Endodermal cell (in vitro differentiated cells): ENCODE measurements at regions not wholly inside any gene's neighbourhood (a gene's known extent, or its start where the extent isn't known, plus 50 kb on each side); places are given as distances from the start of the nearest gene placed in this dataset.

Experiments used
- DNase-seq: peaks from one replicate; pipeline ENCODE4 v3.0.0-alpha.2; 2017
- H3K27ac ChIP-seq: 2 replicates; pipeline ENCODE4 v1.5.1; 2013; ENCODE audit warnings: mild to moderate bottlenecking, low read depth, low read length, moderate library complexity
- H3K27me3 ChIP-seq: 2 replicates; pipeline ENCODE4 v1.6.1; 2013; ENCODE audit warnings: mild to moderate bottlenecking, low read length, moderate library complexity; ENCODE audit not compliant: insufficient read depth, control insufficient read depth, poor library complexity, severe bottlenecking
- H3K36me3 ChIP-seq: 2 replicates; pipeline ENCODE4 v1.7.0; 2013; ENCODE audit warnings: mild to moderate bottlenecking, low read length, moderate library complexity; ENCODE audit not compliant: control insufficient read depth, insufficient read depth
- H3K4me1 ChIP-seq: one replicate; pipeline ENCODE4 v1.7.0; 2013; ENCODE audit warnings: low read length; ENCODE audit not compliant: control insufficient read depth, insufficient read depth
- H3K4me3 ChIP-seq: 2 replicates; pipeline ENCODE4 v1.5.1; 2013; ENCODE audit warnings: mild to moderate bottlenecking, low read length, moderate library complexity
- H3K9ac ChIP-seq: 2 replicates; pipeline ENCODE4 v1.6.1; 2013; ENCODE audit warnings: mild to moderate bottlenecking, low read length, moderate library complexity; ENCODE audit not compliant: poor library complexity, severe bottlenecking; ENCODE audit errors: extremely low read depth
- H3K9me3 ChIP-seq: 2 replicates; pipeline ENCODE4 v1.6.1; 2013; ENCODE audit warnings: mild to moderate bottlenecking, low read length, moderate library complexity; ENCODE audit not compliant: control insufficient read depth
- H3K27ac Mint-ChIP-seq: 2 replicates; pipeline ENCODE4 v1.8.0; 2020; ENCODE audit warnings: mixed read lengths
- H3K27me3 Mint-ChIP-seq: 2 replicates; pipeline ENCODE4 v1.8.0; 2021; ENCODE audit warnings: mild to moderate bottlenecking, mixed read lengths; ENCODE audit not compliant: insufficient read depth
- H3K36me3 Mint-ChIP-seq: 2 replicates; pipeline ENCODE4 v1.8.0; 2020; ENCODE audit warnings: low read depth, mixed read lengths
- H3K4me1 Mint-ChIP-seq: 2 replicates; pipeline ENCODE4 v1.8.0; 2020; ENCODE audit warnings: mixed read lengths
- H3K4me3 Mint-ChIP-seq: 2 replicates; pipeline ENCODE4 v1.8.0; 2020; ENCODE audit warnings: mild to moderate bottlenecking, moderate library complexity, mixed read lengths
- H3K9me3 Mint-ChIP-seq: 2 replicates; pipeline ENCODE4 v1.8.0; 2020; ENCODE audit warnings: mild to moderate bottlenecking, mixed read lengths
- WGBS, 2 experiments: methylation state at CpG; one replicate each; pipeline versions ENCODE4 v1.1.5 to v1.1.7; 2013; ENCODE audit warnings: missing lambda C conversion rate in 2 of 2, mixed read lengths in 1 of 2; ENCODE audit not compliant: insufficient coverage in 1 of 2, insufficient read length in 1 of 2; 5-methylcytosine and 5-hydroxymethylcytosine counted together
- TF ChIP-seq, protein P1 (sequence below): fragments of 200-600 bp; sonication (generic); conservative IDR thresholded peaks from 2 replicates; pipeline ENCODE4 v1.5.0; 2021; ENCODE audit warnings: antibody characterized with exemption, mild to moderate bottlenecking

DNA sequence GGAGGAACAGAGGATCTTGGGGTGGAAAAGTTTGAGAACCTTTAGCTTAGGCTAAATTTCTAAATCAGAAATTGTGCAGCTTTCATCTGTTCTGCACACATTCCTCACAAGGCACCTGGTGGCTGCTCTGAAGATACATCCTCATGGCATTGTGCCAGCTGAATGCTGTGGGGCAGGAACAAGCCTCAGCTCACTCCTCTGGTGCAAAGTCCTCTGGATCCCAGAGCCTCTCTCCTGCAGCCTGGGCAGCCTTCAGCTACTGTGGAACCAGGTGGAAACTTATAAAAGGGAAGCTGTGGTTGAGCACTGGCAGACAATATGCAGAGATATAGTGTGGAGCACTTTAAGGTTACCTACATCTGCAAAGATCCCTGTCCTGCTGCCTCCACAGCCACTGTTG lies 72.3 kb downstream of the KCTD12 start:
- Histone ChIP-seq H3K9me3 (no peaks in the 10 kb centered on the region), H3K27me3 (peaks cover 11% of the 10 kb centered on the region), H3K27ac (no peak overlapping the region), H3K9ac (no peak overlapping the region), H3K4me3 (no peak overlapping the region), H3K4me1 (no peaks in the 10 kb centered on the region), H3K36me3 (no peaks in the 10 kb centered on the region)
- TF ChIP-seq, protein P1, sequence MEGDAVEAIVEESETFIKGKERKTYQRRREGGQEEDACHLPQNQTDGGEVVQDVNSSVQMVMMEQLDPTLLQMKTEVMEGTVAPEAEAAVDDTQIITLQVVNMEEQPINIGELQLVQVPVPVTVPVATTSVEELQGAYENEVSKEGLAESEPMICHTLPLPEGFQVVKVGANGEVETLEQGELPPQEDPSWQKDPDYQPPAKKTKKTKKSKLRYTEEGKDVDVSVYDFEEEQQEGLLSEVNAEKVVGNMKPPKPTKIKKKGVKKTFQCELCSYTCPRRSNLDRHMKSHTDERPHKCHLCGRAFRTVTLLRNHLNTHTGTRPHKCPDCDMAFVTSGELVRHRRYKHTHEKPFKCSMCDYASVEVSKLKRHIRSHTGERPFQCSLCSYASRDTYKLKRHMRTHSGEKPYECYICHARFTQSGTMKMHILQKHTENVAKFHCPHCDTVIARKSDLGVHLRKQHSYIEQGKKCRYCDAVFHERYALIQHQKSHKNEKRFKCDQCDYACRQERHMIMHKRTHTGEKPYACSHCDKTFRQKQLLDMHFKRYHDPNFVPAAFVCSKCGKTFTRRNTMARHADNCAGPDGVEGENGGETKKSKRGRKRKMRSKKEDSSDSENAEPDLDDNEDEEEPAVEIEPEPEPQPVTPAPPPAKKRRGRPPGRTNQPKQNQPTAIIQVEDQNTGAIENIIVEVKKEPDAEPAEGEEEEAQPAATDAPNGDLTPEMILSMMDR: no peak
- DNase-seq: no peak
- no peak overlapping the region for H3K4me3 Mint-ChIP-seq
- H3K27ac Mint-ChIP-seq: no peak overlapping the region
- H3K27me3 Mint-ChIP-seq: peaks cover 16% of the 10 kb centered on the region
- no peaks in the 10 kb centered on the region for H3K4me1 Mint-ChIP-seq
- no peaks in the 10 kb centered on the region for H3K9me3 Mint-ChIP-seq
- H3K36me3 Mint-ChIP-seq: no peaks in the 10 kb centered on the region

DNA sequence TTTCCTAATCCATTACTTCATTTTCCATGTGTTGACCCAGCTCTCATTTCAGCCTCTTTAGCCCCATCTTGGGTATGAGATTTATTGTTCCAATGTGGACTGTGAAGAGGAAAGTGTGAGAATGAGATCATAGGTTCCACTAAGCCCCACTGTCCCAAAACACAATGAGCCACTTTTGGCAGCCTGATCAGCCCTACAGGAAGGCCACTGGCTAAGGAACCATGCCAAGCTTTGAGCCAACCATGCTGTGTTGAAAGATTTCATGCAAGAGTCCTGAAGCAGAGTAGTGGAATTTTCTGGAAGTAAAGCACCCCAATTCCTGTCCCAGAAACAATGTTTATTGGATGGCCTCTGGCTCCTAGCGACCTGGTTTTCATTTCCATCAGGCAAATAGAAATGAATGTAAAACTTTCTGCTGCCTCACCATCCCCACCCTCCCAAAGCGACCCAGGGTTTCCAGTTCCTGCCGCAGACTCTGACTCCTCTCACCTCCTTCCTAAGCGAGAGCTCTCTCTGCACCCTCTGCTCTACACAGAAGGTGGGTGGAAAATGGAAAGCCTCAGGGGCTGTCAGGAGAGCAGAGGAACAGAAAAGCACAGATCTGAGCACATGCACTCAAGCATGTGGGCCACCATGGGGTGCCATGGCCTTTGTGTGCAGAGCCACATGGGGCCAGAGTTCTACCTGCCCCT lies 73.1 kb downstream of the KCTD12 start:
- 89 to 92% methylated on average over 1 to 4 of the region's 4 CpGs for WGBS, 2 experiments
- Histone ChIP-seq H3K9me3 (peaks cover 1% of the 10 kb centered on the region), H3K27ac (no peak overlapping the region), H3K9ac (no peak overlapping the region), H3K4me3 (no peak overlapping the region), H3K4me1 (no peaks in the 10 kb centered on the region), H3K36me3 (no peaks in the 10 kb centered on the region), H3K27me3 (peaks cover 11% of the 10 kb centered on the region)
- H3K27me3 Mint-ChIP-seq: peaks cover 12% of the 10 kb centered on the region
- no peak for DNase-seq
- no peaks in the 10 kb centered on the region for H3K4me1 Mint-ChIP-seq
- TF ChIP-seq, protein P1: no peak
- no peak overlapping the region for H3K4me3 Mint-ChIP-seq
- H3K27ac Mint-ChIP-seq: no peak overlapping the region
- no peaks in the 10 kb centered on the region for H3K36me3 Mint-ChIP-seq
- peaks cover 1% of the 10 kb centered on the region for H3K9me3 Mint-ChIP-seq

DNA sequence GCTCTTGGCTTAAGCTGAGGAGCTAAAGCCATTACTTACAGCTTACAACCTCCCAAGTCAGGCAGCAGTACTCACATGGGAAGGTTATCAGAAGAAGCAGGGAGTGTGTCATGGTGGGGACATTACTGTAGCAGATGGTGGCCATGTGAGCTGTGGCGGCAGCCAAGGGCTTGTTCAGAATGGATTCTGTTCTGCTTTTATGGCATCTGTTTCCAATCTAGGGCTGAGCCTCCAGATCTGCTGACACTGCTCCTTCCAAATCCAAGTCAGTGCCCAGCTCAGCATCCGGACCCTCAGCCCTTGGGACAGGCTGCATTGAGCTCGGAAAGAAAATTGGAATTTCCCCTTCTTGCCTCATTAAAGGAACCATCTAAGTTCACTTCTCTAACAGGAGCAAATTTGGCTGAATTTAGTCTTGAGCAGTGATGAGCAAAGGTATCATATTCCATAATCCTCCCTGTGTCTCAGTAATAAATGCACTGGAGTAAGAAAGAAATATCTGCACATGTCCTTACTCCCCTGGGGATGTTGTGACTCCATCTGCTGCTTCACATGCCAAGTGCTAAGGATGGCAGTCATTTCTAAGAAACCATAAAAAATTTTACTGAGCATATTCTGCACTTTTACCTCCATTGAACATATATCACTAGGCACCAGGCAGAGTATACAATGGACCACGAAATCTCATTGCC lies 73.9 kb downstream of the KCTD12 start:
- H3K4me1 ChIP-seq: no peaks in the 10 kb centered on the region
- no peak overlapping the region for H3K27ac ChIP-seq
- 87 to 88% methylated on average over 3 to 4 of the region's 4 CpGs for WGBS, 2 experiments
- H3K36me3 ChIP-seq: no peaks in the 10 kb centered on the region
- H3K27ac Mint-ChIP-seq: no peak overlapping the region
- H3K9me3 ChIP-seq: peaks cover 5% of the 10 kb centered on the region
- no peak overlapping the region for H3K4me3 ChIP-seq
- no peaks in the 10 kb centered on the region for H3K36me3 Mint-ChIP-seq
- H3K4me3 Mint-ChIP-seq: no peak overlapping the region
- H3K9ac ChIP-seq: no peak overlapping the region
- TF ChIP-seq, protein P1: no peak
- H3K9me3 Mint-ChIP-seq: peaks cover 8% of the 10 kb centered on the region
- peaks cover 11% of the 10 kb centered on the region for H3K27me3 ChIP-seq
- H3K27me3 Mint-ChIP-seq: peaks cover 12% of the 10 kb centered on the region
- no peak for DNase-seq
- no peaks in the 10 kb centered on the region for H3K4me1 Mint-ChIP-seq
